ENCODE measurements at regions not wholly inside any gene's neighbourhood (a gene's known extent, or its start where the extent isn't known, plus 50 kb on each side); places are given as distances from the start of the nearest gene placed in this dataset.

DNA sequence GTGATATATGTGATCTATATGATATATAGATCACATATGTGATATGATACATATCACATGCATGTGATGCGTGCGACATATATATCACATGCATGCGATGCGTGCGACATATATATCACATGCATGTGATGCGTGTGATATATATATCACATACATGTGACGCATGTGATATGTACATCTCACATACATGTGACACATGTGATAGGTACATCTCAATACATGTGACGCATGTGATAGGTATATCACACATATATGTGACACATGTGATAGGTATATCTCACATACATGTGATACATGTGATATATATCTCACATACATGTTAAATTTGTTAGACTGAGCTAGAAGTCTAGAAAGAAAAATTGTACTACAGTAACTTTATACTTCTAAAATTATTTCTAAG is 1095.9 kb downstream of the EFNA5 start:
- TF ChIP-seq, protein P1, sequence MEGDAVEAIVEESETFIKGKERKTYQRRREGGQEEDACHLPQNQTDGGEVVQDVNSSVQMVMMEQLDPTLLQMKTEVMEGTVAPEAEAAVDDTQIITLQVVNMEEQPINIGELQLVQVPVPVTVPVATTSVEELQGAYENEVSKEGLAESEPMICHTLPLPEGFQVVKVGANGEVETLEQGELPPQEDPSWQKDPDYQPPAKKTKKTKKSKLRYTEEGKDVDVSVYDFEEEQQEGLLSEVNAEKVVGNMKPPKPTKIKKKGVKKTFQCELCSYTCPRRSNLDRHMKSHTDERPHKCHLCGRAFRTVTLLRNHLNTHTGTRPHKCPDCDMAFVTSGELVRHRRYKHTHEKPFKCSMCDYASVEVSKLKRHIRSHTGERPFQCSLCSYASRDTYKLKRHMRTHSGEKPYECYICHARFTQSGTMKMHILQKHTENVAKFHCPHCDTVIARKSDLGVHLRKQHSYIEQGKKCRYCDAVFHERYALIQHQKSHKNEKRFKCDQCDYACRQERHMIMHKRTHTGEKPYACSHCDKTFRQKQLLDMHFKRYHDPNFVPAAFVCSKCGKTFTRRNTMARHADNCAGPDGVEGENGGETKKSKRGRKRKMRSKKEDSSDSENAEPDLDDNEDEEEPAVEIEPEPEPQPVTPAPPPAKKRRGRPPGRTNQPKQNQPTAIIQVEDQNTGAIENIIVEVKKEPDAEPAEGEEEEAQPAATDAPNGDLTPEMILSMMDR (IDR thresholded peaks at IDR 0.05; ENCODE audit: insufficient read depth, low read depth, low read length), result no peak
- no peak for TF ChIP-seq EZH2 (IDR thresholded peaks at IDR 0.05; ENCODE audit: insufficient read depth, low read length)

Data from astrocyte (in vitro differentiated cells and primary cell).